GM12872 (cell line): ENCODE measurements at regions not wholly inside any gene's neighbourhood (a gene's known extent, or its start where the extent isn't known, plus 50 kb on each side); places are given as distances from the start of the nearest gene placed in this dataset.

Experiments used
- CTCF ChIP-seq: IDR thresholded peaks from 3 replicates; pipeline ENCODE4 v1.5.1; 2011; ENCODE audit warnings: low read depth, mild to moderate bottlenecking, low read length, moderate library complexity; ENCODE audit not compliant: insufficient read depth

DNA sequence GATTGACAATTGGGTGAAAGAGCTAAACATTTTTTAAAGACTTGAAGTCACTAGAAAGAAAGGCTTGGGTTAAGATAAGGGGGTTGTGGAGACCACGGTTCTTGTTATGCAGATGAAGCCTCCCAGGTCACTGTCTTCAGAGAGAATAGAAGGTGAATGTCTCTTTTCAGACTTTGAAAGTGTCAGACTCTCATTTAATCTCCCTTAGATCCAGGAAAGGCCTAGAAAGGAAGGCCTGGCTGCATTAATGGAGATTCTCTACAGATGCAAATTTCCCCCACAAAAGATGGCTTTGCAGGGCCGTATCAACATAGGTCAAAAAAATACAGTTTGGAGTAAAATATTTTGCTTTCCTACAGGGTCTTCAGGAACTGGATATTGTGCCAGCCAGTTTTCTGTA is 193.9 kb downstream of the RTP5 start:
- no peak for TF ChIP-seq CTCF

GRCh38 chr2:242063850-242064249 is 194.3 kb downstream of the RTP5 start:
- no peak for TF ChIP-seq CTCF

- TF ChIP-seq CTCF, result no peak
Measured at GRCh38 chr2:242064364-242065250, 195.1 kb downstream of the RTP5 start.

- no peak for TF ChIP-seq CTCF
Measured at GRCh38 chr2:242065426-242065825, 195.9 kb downstream of the RTP5 start.

GRCh38 chr2:242069018-242069417 is 199.5 kb downstream of the RTP5 start:
- no peak for TF ChIP-seq CTCF

GRCh38 chr2:242075168-242075567 is 205.6 kb downstream of the RTP5 start:
- TF ChIP-seq CTCF, result no peak

DNA sequence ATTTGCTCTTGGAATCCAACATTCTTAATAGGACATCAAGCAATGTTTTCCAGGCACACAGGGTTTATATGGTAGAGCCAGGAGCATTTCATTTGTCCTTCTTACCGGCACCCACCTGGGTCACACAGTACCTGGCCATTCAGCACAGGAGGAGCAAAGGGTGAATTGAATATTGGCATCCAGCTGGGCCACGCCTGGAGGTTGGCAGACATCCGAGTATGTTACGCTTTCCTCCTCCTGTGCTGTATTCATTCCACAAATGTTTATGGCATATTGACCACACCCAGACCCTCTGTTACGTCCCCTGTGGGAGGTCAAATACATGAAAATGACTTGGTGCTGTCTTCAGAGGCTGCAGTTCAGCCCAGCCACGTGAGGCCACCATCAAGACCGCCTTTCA is 206.2 kb downstream of the RTP5 start:
- no peak for TF ChIP-seq CTCF
